Endodermal cell (in vitro differentiated cells): ENCODE measurements at regions not wholly inside any gene's neighbourhood (a gene's known extent, or its start where the extent isn't known, plus 50 kb on each side); places are given as distances from the start of the nearest gene placed in this dataset.

Source experiments
- DNase-seq: peaks from one replicate; pipeline ENCODE4 v3.0.0-alpha.2; 2017
- H3K27ac ChIP-seq: 2 replicates; pipeline ENCODE4 v1.5.1; 2013; ENCODE audit warnings: mild to moderate bottlenecking, low read depth, low read length, moderate library complexity
- H3K27me3 ChIP-seq: 2 replicates; pipeline ENCODE4 v1.6.1; 2013; ENCODE audit warnings: mild to moderate bottlenecking, low read length, moderate library complexity; ENCODE audit not compliant: insufficient read depth, control insufficient read depth, poor library complexity, severe bottlenecking
- H3K36me3 ChIP-seq: 2 replicates; pipeline ENCODE4 v1.7.0; 2013; ENCODE audit warnings: mild to moderate bottlenecking, low read length, moderate library complexity; ENCODE audit not compliant: control insufficient read depth, insufficient read depth
- H3K4me1 ChIP-seq: one replicate; pipeline ENCODE4 v1.7.0; 2013; ENCODE audit warnings: low read length; ENCODE audit not compliant: control insufficient read depth, insufficient read depth
- H3K4me3 ChIP-seq: 2 replicates; pipeline ENCODE4 v1.5.1; 2013; ENCODE audit warnings: mild to moderate bottlenecking, low read length, moderate library complexity
- H3K9ac ChIP-seq: 2 replicates; pipeline ENCODE4 v1.6.1; 2013; ENCODE audit warnings: mild to moderate bottlenecking, low read length, moderate library complexity; ENCODE audit not compliant: poor library complexity, severe bottlenecking; ENCODE audit errors: extremely low read depth
- H3K9me3 ChIP-seq: 2 replicates; pipeline ENCODE4 v1.6.1; 2013; ENCODE audit warnings: mild to moderate bottlenecking, low read length, moderate library complexity; ENCODE audit not compliant: control insufficient read depth
- H3K27ac Mint-ChIP-seq: 2 replicates; pipeline ENCODE4 v1.8.0; 2020; ENCODE audit warnings: mixed read lengths
- H3K27me3 Mint-ChIP-seq: 2 replicates; pipeline ENCODE4 v1.8.0; 2021; ENCODE audit warnings: mild to moderate bottlenecking, mixed read lengths; ENCODE audit not compliant: insufficient read depth
- H3K36me3 Mint-ChIP-seq: 2 replicates; pipeline ENCODE4 v1.8.0; 2020; ENCODE audit warnings: low read depth, mixed read lengths
- H3K4me1 Mint-ChIP-seq: 2 replicates; pipeline ENCODE4 v1.8.0; 2020; ENCODE audit warnings: mixed read lengths
- H3K4me3 Mint-ChIP-seq: 2 replicates; pipeline ENCODE4 v1.8.0; 2020; ENCODE audit warnings: mild to moderate bottlenecking, moderate library complexity, mixed read lengths
- H3K9me3 Mint-ChIP-seq: 2 replicates; pipeline ENCODE4 v1.8.0; 2020; ENCODE audit warnings: mild to moderate bottlenecking, mixed read lengths
- CTCF ChIP-seq: fragments of 200-600 bp; sonication (generic); conservative IDR thresholded peaks from 2 replicates; pipeline ENCODE4 v1.5.0; 2021; ENCODE audit warnings: antibody characterized with exemption, mild to moderate bottlenecking
- WGBS, 2 experiments: methylation state at CpG; one replicate each; pipeline versions ENCODE4 v1.1.5 to v1.1.7; 2013; ENCODE audit warnings: missing lambda C conversion rate in 2 of 2, mixed read lengths in 1 of 2; ENCODE audit not compliant: insufficient coverage in 1 of 2, insufficient read length in 1 of 2; 5-methylcytosine and 5-hydroxymethylcytosine counted together

GRCh38 chr11:97800891-97801290 lies 1219.9 kb upstream of the CNTN5 start:
- Mint-ChIP-seq H3K36me3 (no peaks in the 10 kb centered on the region), H3K9me3 (no peaks in the 10 kb centered on the region), H3K27ac (no peak overlapping the region), H3K4me1 (no peaks in the 10 kb centered on the region), H3K27me3 (no peaks in the 10 kb centered on the region), H3K4me3 (no peak overlapping the region)
- no peaks in the 10 kb centered on the region for H3K4me1 ChIP-seq
- WGBS, 2 experiments = 96% methylated on average over 3 of the region's 3 CpGs; no CpG with 5 or more reads in 1 of the 2 experiments
- no peak overlapping the region for H3K27ac ChIP-seq
- H3K27me3 ChIP-seq = no peaks in the 10 kb centered on the region
- TF ChIP-seq CTCF = no peak
- no peak overlapping the region for H3K4me3 ChIP-seq
- H3K9me3 ChIP-seq = no peaks in the 10 kb centered on the region
- DNase-seq = no peak
- H3K36me3 ChIP-seq = no peaks in the 10 kb centered on the region
- no peak overlapping the region for H3K9ac ChIP-seq

GRCh38 chr11:97814325-97814959 lies 1206.3 kb upstream of the CNTN5 start:
- Mint-ChIP-seq H3K4me1 (no peaks in the 10 kb centered on the region), H3K27ac (no peak overlapping the region), H3K27me3 (no peaks in the 10 kb centered on the region), H3K9me3 (peaks cover 9% of the 10 kb centered on the region), H3K4me3 (no peak overlapping the region), H3K36me3 (no peaks in the 10 kb centered on the region)
- no peaks in the 10 kb centered on the region for H3K36me3 ChIP-seq
- no peak overlapping the region for H3K4me3 ChIP-seq
- H3K9ac ChIP-seq = no peak overlapping the region
- H3K27me3 ChIP-seq = no peaks in the 10 kb centered on the region
- TF ChIP-seq CTCF = no peak
- H3K9me3 ChIP-seq = peaks cover 16% of the 10 kb centered on the region
- H3K4me1 ChIP-seq = no peaks in the 10 kb centered on the region
- 96 to 100% methylated on average over 2 to 4 of the region's 4 CpGs for WGBS, 2 experiments
- no peak for DNase-seq
- H3K27ac ChIP-seq = no peak overlapping the region

- Histone ChIP-seq H3K36me3 (no peaks in the 10 kb centered on the region), H3K9ac (no peak overlapping the region), H3K27me3 (no peaks in the 10 kb centered on the region), H3K4me3 (no peak overlapping the region), H3K27ac (no peak overlapping the region), H3K4me1 (no peaks in the 10 kb centered on the region), H3K9me3 (peaks cover 11% of the 10 kb centered on the region)
- TF ChIP-seq CTCF = no peak
- no peak for DNase-seq
- Mint-ChIP-seq H3K27ac (no peak overlapping the region), H3K4me1 (no peaks in the 10 kb centered on the region), H3K36me3 (no peaks in the 10 kb centered on the region), H3K27me3 (no peaks in the 10 kb centered on the region), H3K4me3 (no peak overlapping the region), H3K9me3 (no peaks in the 10 kb centered on the region)
- WGBS, 2 experiments = 88 to 90% methylated on average over 1 of the region's 1 CpG
Measured at GRCh38 chr11:97815667-97816066, 1205.1 kb upstream of the CNTN5 start.
